ENCODE measurements at regions not wholly inside any gene's neighbourhood (a gene's known extent, or its start where the extent isn't known, plus 50 kb on each side); places are given as distances from the start of the nearest gene placed in this dataset.

DNA sequence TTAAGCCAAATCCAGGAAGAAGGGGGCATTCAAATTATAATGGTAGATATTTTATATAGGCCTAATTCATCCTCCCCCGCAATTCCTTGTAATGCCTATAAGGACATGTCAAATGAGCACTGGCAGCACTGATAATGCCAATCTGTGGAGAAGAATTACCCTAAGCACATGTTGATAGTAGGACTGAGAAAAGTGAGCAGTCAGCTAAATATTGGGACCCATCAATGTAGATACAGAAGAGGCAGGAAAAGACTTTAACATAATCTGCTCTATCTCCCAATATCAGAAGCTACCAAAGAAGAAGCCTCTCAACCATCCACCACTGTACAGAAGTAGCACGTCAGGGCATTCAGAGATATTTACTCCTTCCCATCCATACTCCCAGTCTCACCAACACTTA, 101.3 kb upstream of the REG3A start:
- TF ChIP-seq, protein P1, sequence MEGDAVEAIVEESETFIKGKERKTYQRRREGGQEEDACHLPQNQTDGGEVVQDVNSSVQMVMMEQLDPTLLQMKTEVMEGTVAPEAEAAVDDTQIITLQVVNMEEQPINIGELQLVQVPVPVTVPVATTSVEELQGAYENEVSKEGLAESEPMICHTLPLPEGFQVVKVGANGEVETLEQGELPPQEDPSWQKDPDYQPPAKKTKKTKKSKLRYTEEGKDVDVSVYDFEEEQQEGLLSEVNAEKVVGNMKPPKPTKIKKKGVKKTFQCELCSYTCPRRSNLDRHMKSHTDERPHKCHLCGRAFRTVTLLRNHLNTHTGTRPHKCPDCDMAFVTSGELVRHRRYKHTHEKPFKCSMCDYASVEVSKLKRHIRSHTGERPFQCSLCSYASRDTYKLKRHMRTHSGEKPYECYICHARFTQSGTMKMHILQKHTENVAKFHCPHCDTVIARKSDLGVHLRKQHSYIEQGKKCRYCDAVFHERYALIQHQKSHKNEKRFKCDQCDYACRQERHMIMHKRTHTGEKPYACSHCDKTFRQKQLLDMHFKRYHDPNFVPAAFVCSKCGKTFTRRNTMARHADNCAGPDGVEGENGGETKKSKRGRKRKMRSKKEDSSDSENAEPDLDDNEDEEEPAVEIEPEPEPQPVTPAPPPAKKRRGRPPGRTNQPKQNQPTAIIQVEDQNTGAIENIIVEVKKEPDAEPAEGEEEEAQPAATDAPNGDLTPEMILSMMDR (IDR thresholded peaks at IDR 0.05 in 8 of 11, conservative IDR thresholded peaks at IDR 0.05 in 3 of 11) = no peak
- TF ChIP-seq POLR2A (IDR thresholded peaks at IDR 0.05) (no peak), POLR2AphosphoS5 (IDR thresholded peaks at IDR 0.05) (no peak)
